Prostate gland (tissue), 2 donors: ENCODE measurements at regions not wholly inside any gene's neighbourhood (a gene's known extent, or its start where the extent isn't known, plus 50 kb on each side); places are given as distances from the start of the nearest gene placed in this dataset.

Experiments
- DNase-seq: peaks from one replicate; pipeline ENCODE4 v3.0.0-alpha.2; 2019; ENCODE audit warnings: low spot score
- H3K27ac ChIP-seq, 2 donors: fragments of 200-600 bp; sonication (generic); 2 replicates each; pipeline ENCODE4 v1.5.1; 2017 to 2019
- H3K27me3 ChIP-seq: fragments of 200-600 bp; sonication (generic); replicated peaks from 2 replicates; pipeline ENCODE4 v1.5.1; 2019; ENCODE audit not compliant: insufficient read depth
- H3K36me3 ChIP-seq, 2 donors: fragments of 200-600 bp; sonication (generic); 1 replicate in 1 of 2; 2 replicates in 1 of 2; pipeline versions ENCODE4 v1.5.1 to v1.8.1; 2017 to 2019
- H3K4me1 ChIP-seq: fragments of 200-600 bp; sonication (generic); replicated peaks from 2 replicates; pipeline ENCODE4 v1.5.1; 2019
- H3K4me3 ChIP-seq, 2 donors: fragments of 200-600 bp; sonication (generic); 2 replicates each; pipeline ENCODE4 v1.5.1; 2017 to 2019
- H3K9me3 ChIP-seq: fragments of 200-600 bp; sonication (generic); 2 replicates; pipeline ENCODE4 v1.5.1; 2017
- CTCF ChIP-seq, 4 experiments: fragments of 200-600 bp in 2 of 4; fragments of 450-650 bp in 2 of 4; sonication (generic) in 2 of 4; IDR thresholded peaks; 1 replicate in 3 of 4; 2 replicates in 1 of 4; pipeline ENCODE4 v1.5.1; 2016 to 2019; ENCODE audit warnings: antibody characterized with exemption in 4 of 4, mild to moderate bottlenecking in 2 of 4, moderate library complexity in 2 of 4
- POLR2A ChIP-seq: fragments of 450-650 bp; IDR thresholded peaks from one replicate; pipeline ENCODE4 v1.6.1; 2016; ENCODE audit warnings: antibody characterized with exemption, mild to moderate bottlenecking
- POLR2AphosphoS5 ChIP-seq: sonication (generic); formaldehyde crosslinking; IDR thresholded peaks from one replicate; pipeline ENCODE4 v1.6.1; 2017; ENCODE audit warnings: antibody characterized with exemption
- WGBS: methylation state at CpG from one replicate; pipeline ENCODE4 v1.1.5; 2018; 5-methylcytosine and 5-hydroxymethylcytosine counted together
- intact Hi-C: fragments of 100-400 bp; cut with DNase I; formaldehyde crosslinking; loops from one replicate; pipeline ENCODE4 v1.14.2; 2022

- Histone ChIP-seq H3K27ac (no peak overlapping the region), H3K36me3 (no peaks in the 10 kb centered on the region), H3K4me3 (no peak overlapping the region), H3K4me1 (no peaks in the 10 kb centered on the region), H3K27me3 (no peaks in the 10 kb centered on the region), H3K9me3 (no peaks in the 10 kb centered on the region)
- intact Hi-C loops, result no loop called here
- no peak for DNase-seq
- no peak for TF ChIP-seq CTCF (IDR thresholded peaks at IDR 0.05)
- TF ChIP-seq POLR2A, result no peak
- no peak for TF ChIP-seq POLR2AphosphoS5
- WGBS, result 30% methylated on average over 1 of the region's 1 CpG
Measured at GRCh38 chr18:14919666-14920065, 171.7 kb downstream of the ANKRD30B start.

GRCh38 chr18:14921031-14921430 lies 173.1 kb downstream of the ANKRD30B start:
- Histone ChIP-seq H3K4me1 (no peaks in the 10 kb centered on the region), H3K36me3 (no peaks in the 10 kb centered on the region), H3K4me3 (no peak overlapping the region), H3K27ac (peak overlapping the region in 1 of 2 donors; percentile 43), H3K9me3 (no peaks in the 10 kb centered on the region), H3K27me3 (no peaks in the 10 kb centered on the region)
- DNase-seq, result no peak
- intact Hi-C loops, result no loop called here
- WGBS, result 84% methylated on average over 5 of the region's 5 CpGs
- TF ChIP-seq POLR2A (no peak), CTCF (IDR thresholded peaks at IDR 0.05) (no peak), POLR2AphosphoS5 (no peak)

- Histone ChIP-seq H3K9me3 (no peaks in the 10 kb centered on the region), H3K27me3 (no peaks in the 10 kb centered on the region), H3K27ac (peak overlapping the region in 1 of 2 donors; percentile 43), H3K36me3 (no peaks in the 10 kb centered on the region), H3K4me3 (no peak overlapping the region), H3K4me1 (no peaks in the 10 kb centered on the region)
- 36% methylated on average over 4 of the region's 4 CpGs for WGBS
- intact Hi-C loops, result no loop called here
- no peak for TF ChIP-seq POLR2A
- TF ChIP-seq CTCF (IDR thresholded peaks at IDR 0.05), result no peak
- peak; percentile 86 for TF ChIP-seq POLR2AphosphoS5
- peak; percentile 60 for DNase-seq
Measured at GRCh38 chr18:14921547-14921946, 173.6 kb downstream of the ANKRD30B start.

GRCh38 chr18:14922031-14922430 lies 174.1 kb downstream of the ANKRD30B start:
- WGBS, result 90% methylated on average over 3 of the region's 3 CpGs
- intact Hi-C loops, result no loop called here
- no peak for TF ChIP-seq POLR2A
- TF ChIP-seq POLR2AphosphoS5, result no peak
- DNase-seq, result no peak
- Histone ChIP-seq H3K9me3 (no peaks in the 10 kb centered on the region), H3K4me3 (no peak overlapping the region), H3K27me3 (no peaks in the 10 kb centered on the region), H3K36me3 (no peaks in the 10 kb centered on the region), H3K4me1 (no peaks in the 10 kb centered on the region), H3K27ac (no peak overlapping the region)

- 88% methylated on average over 4 of the region's 4 CpGs for WGBS
- Histone ChIP-seq H3K4me3 (no peak overlapping the region), H3K27ac (no peak overlapping the region), H3K27me3 (no peaks in the 10 kb centered on the region), H3K9me3 (no peaks in the 10 kb centered on the region), H3K4me1 (no peaks in the 10 kb centered on the region), H3K36me3 (no peaks in the 10 kb centered on the region)
- DNase-seq, result no peak
- intact Hi-C loops, result no loop called here
- TF ChIP-seq POLR2AphosphoS5 (no peak), CTCF (IDR thresholded peaks at IDR 0.05) (no peak), POLR2A (no peak)
Measured at GRCh38 chr18:14922965-14923565, 175.1 kb downstream of the ANKRD30B start.
